Thoracic aorta (tissue), 2 donors: ENCODE measurements at regions not wholly inside any gene's neighbourhood (a gene's known extent, or its start where the extent isn't known, plus 50 kb on each side); places are given as distances from the start of the nearest gene placed in this dataset.

Source experiments
- ATAC-seq: fragments of 150-250 bp; one replicate; pipeline ENCODE4 v1.8.0; 2017; ENCODE audit warnings: low read depth; ENCODE audit not compliant: insufficient number of reproducible peaks, low FRiP score
- DNase-seq: peaks from one replicate; pipeline ENCODE4 v3.0.0-alpha.2; 2020; ENCODE audit warnings: low spot score
- H3K27ac ChIP-seq, 2 donors: fragments of 200-600 bp; sonication (generic); 1 replicate in 1 of 2; 2 replicates in 1 of 2; pipeline ENCODE4 v1.5.1; 2016; ENCODE audit warnings: mild to moderate bottlenecking in 2 of 2, moderate library complexity in 2 of 2
- H3K27me3 ChIP-seq: fragments of 200-600 bp; sonication (generic); replicated peaks from 2 replicates; pipeline ENCODE4 v1.6.0; 2016; ENCODE audit warnings: mild to moderate bottlenecking; ENCODE audit not compliant: insufficient read depth
- H3K36me3 ChIP-seq: fragments of 200-600 bp; sonication (generic); one replicate; pipeline ENCODE4 v1.5.1; 2016
- H3K4me1 ChIP-seq, 2 donors: fragments of 200-600 bp; sonication (generic); 1 replicate in 1 of 2; 2 replicates in 1 of 2; pipeline versions ENCODE4 v1.5.1 to v1.6.0; 2016; ENCODE audit warnings: low read depth in 2 of 2, mild to moderate bottlenecking in 1 of 2; ENCODE audit not compliant: control insufficient read depth in 1 of 2
- H3K4me3 ChIP-seq: fragments of 200-600 bp; sonication (generic); 2 replicates; pipeline ENCODE4 v1.5.1; 2016; ENCODE audit warnings: mild to moderate bottlenecking
- H3K9me3 ChIP-seq: fragments of 200-600 bp; sonication (generic); 2 replicates; pipeline ENCODE4 v1.5.1; 2016
- CTCF ChIP-seq: fragments of 200-600 bp; sonication (generic); IDR thresholded peaks from one replicate; pipeline ENCODE4 v1.5.1; 2019; ENCODE audit warnings: antibody characterized with exemption

GRCh38 chr6:54778731-54779130 is 67.8 kb upstream of the FAM83B start:
- Histone ChIP-seq H3K4me1 (no peaks in the 10 kb centered on the region), H3K27ac (no peak overlapping the region), H3K9me3 (peaks cover 2% of the 10 kb centered on the region), H3K27me3 (no peaks in the 10 kb centered on the region), H3K4me3 (no peak overlapping the region), H3K36me3 (no peaks in the 10 kb centered on the region)
- ATAC-seq (no peak), DNase-seq (no peak)
- TF ChIP-seq CTCF = no peak

GRCh38 chr6:54784011-54784410 is 62.6 kb upstream of the FAM83B start:
- Histone ChIP-seq H3K4me3 (no peak overlapping the region), H3K27me3 (no peaks in the 10 kb centered on the region), H3K27ac (no peak overlapping the region), H3K36me3 (no peaks in the 10 kb centered on the region), H3K9me3 (peaks cover 2% of the 10 kb centered on the region), H3K4me1 (no peaks in the 10 kb centered on the region)
- DNase-seq = no peak
- ATAC-seq = no peak
- TF ChIP-seq CTCF = no peak

- DNase-seq (no peak), ATAC-seq (no peak)
- no peaks in the 10 kb centered on the region for H3K27me3 ChIP-seq
- no peak overlapping the region for H3K27ac ChIP-seq
- no peak for TF ChIP-seq CTCF
- no peak overlapping the region for H3K4me3 ChIP-seq
- H3K36me3 ChIP-seq = no peaks in the 10 kb centered on the region
- H3K9me3 ChIP-seq = peaks cover 2% of the 10 kb centered on the region
- no peaks in the 10 kb centered on the region for H3K4me1 ChIP-seq
Measured at GRCh38 chr6:54786154-54786553, 60.4 kb upstream of the FAM83B start.

GRCh38 chr6:54787825-54788224 is 58.7 kb upstream of the FAM83B start:
- Histone ChIP-seq H3K9me3 (no peaks in the 10 kb centered on the region), H3K27me3 (no peaks in the 10 kb centered on the region), H3K4me3 (no peak overlapping the region), H3K27ac (no peak overlapping the region), H3K36me3 (no peaks in the 10 kb centered on the region), H3K4me1 (no peaks in the 10 kb centered on the region)
- ATAC-seq = no peak
- DNase-seq = no peak
- no peak for TF ChIP-seq CTCF
